Gastroesophageal sphincter (tissue), 4 donors: ENCODE measurements at regions not wholly inside any gene's neighbourhood (a gene's known extent, or its start where the extent isn't known, plus 50 kb on each side); places are given as distances from the start of the nearest gene placed in this dataset.
"Not testable (repeated sequence)": the region's sequence is repeated elsewhere in the genome, so short reads cannot be mapped to it uniquely, and the experiment has no call there.

Source experiments
- ATAC-seq: fragments of 150-250 bp; one replicate; pipeline ENCODE4 v1.9.1; 2016; ENCODE audit warnings: mild to moderate bottlenecking, moderate library complexity
- H3K27ac ChIP-seq, 4 donors: fragments of 200-600 bp; sonication (generic) in 3 of 4; 1 replicate in 3 of 4; 2 replicates in 1 of 4; pipeline ENCODE4 v1.5.1; 2016 to 2019
- H3K27me3 ChIP-seq: fragments of 200-600 bp; sonication (generic); one replicate; pipeline ENCODE4 v1.5.1; 2019
- H3K36me3 ChIP-seq, 2 donors: fragments of 200-600 bp; sonication (generic); one replicate each; pipeline ENCODE4 v1.5.1; 2019; ENCODE audit warnings: control low read depth in 1 of 2
- H3K4me1 ChIP-seq, 3 donors: fragments of 200-600 bp; sonication (generic); 1 replicate in 2 of 3; 2 replicates in 1 of 3; pipeline ENCODE4 v1.5.1; 2016 to 2019; ENCODE audit warnings: control low read depth in 2 of 3
- H3K4me3 ChIP-seq, 2 donors: fragments of 200-600 bp; sonication (generic); one replicate each; pipeline ENCODE4 v1.5.1; 2019; ENCODE audit warnings: mild to moderate bottlenecking in 1 of 2, moderate library complexity in 1 of 2
- H3K9me3 ChIP-seq, 3 donors: fragments of 200-600 bp; sonication (generic); one replicate each; pipeline ENCODE4 v1.5.1; 2017 to 2019; ENCODE audit warnings: control low read depth in 2 of 3
- EP300 ChIP-seq: sonication (generic); formaldehyde crosslinking; IDR thresholded peaks from one replicate; pipeline ENCODE4 v1.6.1; 2017; ENCODE audit warnings: antibody characterized with exemption, mild to moderate bottlenecking
- POLR2A ChIP-seq, 2 donors: fragments of 450-650 bp; IDR thresholded peaks; one replicate each; pipeline ENCODE4 v1.6.1; 2017; ENCODE audit warnings: antibody characterized with exemption in 2 of 2, mild to moderate bottlenecking in 2 of 2, moderate library complexity in 1 of 2
- POLR2AphosphoS5 ChIP-seq: sonication (generic); formaldehyde crosslinking; IDR thresholded peaks from one replicate; pipeline ENCODE4 v1.6.1; 2017; ENCODE audit warnings: antibody characterized with exemption
- WGBS, 2 donors: methylation state at CpG; one replicate each; pipeline ENCODE4 v1.1.5; 2018; ENCODE audit warnings: low coverage in 1 of 2; 5-methylcytosine and 5-hydroxymethylcytosine counted together
- TF ChIP-seq, protein P1 (sequence below), 4 experiments: fragments of 200-600 bp in 2 of 4; fragments of 450-650 bp in 2 of 4; sonication (generic) in 1 of 4; IDR thresholded peaks; one replicate each; pipeline ENCODE4 v1.5.1; 2017 to 2019; ENCODE audit warnings: antibody characterized with exemption in 4 of 4, mild to moderate bottlenecking in 2 of 4, moderate library complexity in 2 of 4

DNA sequence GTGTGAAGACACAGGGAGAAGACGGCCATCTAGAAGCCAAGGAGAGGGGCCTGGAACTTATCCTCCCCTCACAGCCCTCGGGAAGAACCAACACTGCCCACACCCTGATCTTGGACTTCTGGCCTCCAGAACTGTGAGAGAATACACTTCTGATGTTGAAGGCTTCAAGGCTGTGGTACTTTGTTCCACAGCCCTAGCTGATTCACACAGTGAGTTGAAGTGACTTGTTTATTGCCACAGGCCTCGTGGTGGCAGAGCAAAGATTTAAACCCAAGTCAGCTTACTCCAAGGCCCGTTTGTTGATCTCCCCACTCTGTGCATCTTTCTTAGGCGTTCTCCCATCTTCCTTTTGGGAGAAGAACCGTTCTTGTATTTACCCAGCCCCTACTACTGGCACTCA, 72.8 kb downstream of the CYTL1 start:
- H3K4me3 ChIP-seq, result no peak overlapping the region
- H3K36me3 ChIP-seq, result no peaks in the 10 kb centered on the region
- ATAC-seq, result no peak
- no peaks in the 10 kb centered on the region for H3K4me1 ChIP-seq
- H3K27ac ChIP-seq, result no peak overlapping the region
- H3K9me3 ChIP-seq, result no peaks in the 10 kb centered on the region
- TF ChIP-seq EP300 (no peak), POLR2AphosphoS5 (no peak), POLR2A (IDR thresholded peaks at IDR 0.05) (no peak)
- TF ChIP-seq, protein P1, sequence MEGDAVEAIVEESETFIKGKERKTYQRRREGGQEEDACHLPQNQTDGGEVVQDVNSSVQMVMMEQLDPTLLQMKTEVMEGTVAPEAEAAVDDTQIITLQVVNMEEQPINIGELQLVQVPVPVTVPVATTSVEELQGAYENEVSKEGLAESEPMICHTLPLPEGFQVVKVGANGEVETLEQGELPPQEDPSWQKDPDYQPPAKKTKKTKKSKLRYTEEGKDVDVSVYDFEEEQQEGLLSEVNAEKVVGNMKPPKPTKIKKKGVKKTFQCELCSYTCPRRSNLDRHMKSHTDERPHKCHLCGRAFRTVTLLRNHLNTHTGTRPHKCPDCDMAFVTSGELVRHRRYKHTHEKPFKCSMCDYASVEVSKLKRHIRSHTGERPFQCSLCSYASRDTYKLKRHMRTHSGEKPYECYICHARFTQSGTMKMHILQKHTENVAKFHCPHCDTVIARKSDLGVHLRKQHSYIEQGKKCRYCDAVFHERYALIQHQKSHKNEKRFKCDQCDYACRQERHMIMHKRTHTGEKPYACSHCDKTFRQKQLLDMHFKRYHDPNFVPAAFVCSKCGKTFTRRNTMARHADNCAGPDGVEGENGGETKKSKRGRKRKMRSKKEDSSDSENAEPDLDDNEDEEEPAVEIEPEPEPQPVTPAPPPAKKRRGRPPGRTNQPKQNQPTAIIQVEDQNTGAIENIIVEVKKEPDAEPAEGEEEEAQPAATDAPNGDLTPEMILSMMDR (IDR thresholded peaks at IDR 0.05), result no peak
- 83% methylated on average over 6 of the region's 6 CpGs; no CpG with 5 or more reads in 1 of the 2 donors for WGBS, 2 donors
- H3K27me3 ChIP-seq, result no peaks in the 10 kb centered on the region

DNA sequence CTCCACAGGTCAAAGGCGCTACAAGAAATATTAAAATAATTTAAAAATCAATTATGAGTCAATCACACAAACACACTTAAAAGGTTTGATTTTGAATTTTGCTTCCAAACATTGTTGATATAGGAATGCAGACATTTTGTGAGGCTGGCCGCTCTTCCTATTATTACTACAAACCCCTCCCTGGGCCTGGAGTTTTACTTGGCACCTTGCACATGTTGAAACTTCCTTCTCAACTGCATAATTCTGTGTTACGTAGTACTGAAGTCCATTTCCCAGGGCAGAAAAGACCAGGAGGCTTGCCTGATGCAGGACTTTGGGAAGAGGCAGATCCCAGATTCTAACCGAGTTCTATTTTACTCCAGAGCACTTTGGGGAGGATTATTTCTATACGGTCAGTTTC, 71.5 kb downstream of the CYTL1 start:
- 77 to 78% methylated on average over 5 of the region's 5 CpGs for WGBS, 2 donors
- no peaks in the 10 kb centered on the region for H3K36me3 ChIP-seq
- TF ChIP-seq, protein P1 (IDR thresholded peaks at IDR 0.05), result no peak
- TF ChIP-seq POLR2A (IDR thresholded peaks at IDR 0.05) (no peak), POLR2AphosphoS5 (no peak), EP300 (no peak)
- no peaks in the 10 kb centered on the region for H3K4me1 ChIP-seq
- no peak overlapping the region for H3K4me3 ChIP-seq
- H3K27ac ChIP-seq, result no peak overlapping the region
- peaks cover 0 to 3% (median 0%) of the 10 kb centered on the region in 3 donors for H3K9me3 ChIP-seq
- no peaks in the 10 kb centered on the region for H3K27me3 ChIP-seq
- ATAC-seq, result no peak

DNA sequence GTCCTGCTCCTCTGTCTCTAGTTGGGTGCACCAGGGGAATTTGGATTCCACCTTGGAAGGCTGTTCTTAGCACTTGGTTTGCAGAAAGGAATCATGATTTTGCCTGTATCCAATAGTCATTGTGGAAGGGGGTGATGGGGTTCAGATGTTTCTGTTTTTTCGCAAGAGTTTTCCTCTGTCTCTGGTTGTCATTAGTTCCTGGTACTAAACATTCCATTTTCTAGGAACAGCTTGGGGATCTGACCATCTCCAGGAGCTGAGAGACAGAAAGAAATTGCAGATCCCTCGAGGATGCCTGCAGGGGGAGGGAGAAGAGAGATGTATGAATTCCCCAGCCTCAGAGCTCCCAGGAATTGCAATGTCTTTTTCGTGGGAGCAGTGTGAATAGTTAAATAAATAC, 70.9 kb downstream of the CYTL1 start:
- H3K36me3 ChIP-seq, result no peaks in the 10 kb centered on the region
- no peak for ATAC-seq
- WGBS, 2 donors, result 0 to 33% methylated on average over 1 to 3 of the region's 3 CpGs
- TF ChIP-seq, protein P1 (IDR thresholded peaks at IDR 0.05), result no peak
- TF ChIP-seq POLR2AphosphoS5 (no peak), EP300 (no peak), POLR2A (IDR thresholded peaks at IDR 0.05) (no peak)
- H3K27me3 ChIP-seq, result no peaks in the 10 kb centered on the region
- H3K9me3 ChIP-seq, result peaks cover 0 to 3% (median 0%) of the 10 kb centered on the region in 3 donors
- no peak overlapping the region for H3K27ac ChIP-seq
- H3K4me1 ChIP-seq, result no peaks in the 10 kb centered on the region
- no peak overlapping the region for H3K4me3 ChIP-seq

DNA sequence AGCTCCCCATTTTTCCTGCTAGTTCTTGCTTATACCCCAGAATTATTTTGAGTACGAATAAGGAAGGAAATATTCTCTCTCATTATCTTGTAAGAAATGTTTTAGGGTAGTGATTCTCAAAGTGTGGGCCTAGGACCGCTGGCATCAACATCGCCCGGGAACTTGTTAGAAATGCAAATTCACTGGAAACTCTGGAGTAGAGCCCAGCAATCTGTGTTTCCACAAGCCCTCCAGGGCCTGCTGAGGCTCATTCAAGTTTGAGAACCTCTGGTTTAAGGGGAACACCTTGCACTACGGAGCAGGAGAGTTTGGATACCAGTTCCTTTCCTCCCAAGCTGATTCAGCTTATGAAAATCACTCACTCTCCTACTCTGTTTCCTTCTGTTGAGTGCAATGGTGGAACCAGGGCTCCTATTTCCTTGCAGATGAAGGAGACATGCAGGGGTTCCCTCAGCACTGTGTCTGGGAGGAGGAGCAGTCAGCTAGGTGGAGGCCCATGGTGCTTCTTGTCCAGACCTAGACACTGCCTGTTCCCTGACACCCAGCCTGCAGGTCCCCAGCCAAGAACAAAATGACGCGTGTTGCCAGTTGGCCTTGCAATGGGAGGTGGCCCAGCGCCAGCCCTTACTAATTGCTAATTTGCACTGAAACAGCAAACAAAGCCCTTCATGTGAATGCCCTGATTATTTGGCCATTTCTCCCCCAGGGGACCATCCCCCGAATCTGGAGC, 68.5 kb downstream of the CYTL1 start:
- no peak for ATAC-seq
- no peak overlapping the region for H3K27ac ChIP-seq
- no peak for TF ChIP-seq EP300
- peaks cover 0 to 3% (median 0%) of the 10 kb centered on the region in 3 donors for H3K9me3 ChIP-seq
- WGBS, 2 donors, result 50 to 70% methylated on average over 4 to 5 of the region's 9 CpGs
- no peak overlapping the region for H3K4me3 ChIP-seq
- H3K36me3 ChIP-seq, result no peaks in the 10 kb centered on the region
- H3K4me1 ChIP-seq, result no peaks in the 10 kb centered on the region
- no peaks in the 10 kb centered on the region for H3K27me3 ChIP-seq

DNA sequence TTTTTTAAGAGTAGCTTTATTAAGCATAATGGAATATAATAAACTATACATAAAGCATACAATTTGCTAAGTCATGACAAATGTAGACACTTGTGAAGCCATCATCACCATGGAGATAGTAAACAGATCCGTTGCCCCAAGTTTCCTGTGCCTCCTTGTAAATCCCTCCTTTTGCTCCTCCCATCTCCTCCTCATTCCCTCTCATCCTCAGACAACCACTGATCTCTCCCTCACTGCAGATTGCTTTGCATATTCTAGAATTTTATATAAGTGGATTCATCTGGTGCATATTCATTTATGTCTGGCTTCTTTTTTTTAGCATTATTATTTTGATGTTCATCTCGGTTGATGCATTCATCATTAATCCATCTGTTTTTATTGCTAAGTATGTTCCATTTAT, 67.0 kb downstream of the CYTL1 start:
- 48% methylated on average over 2 of the region's 2 CpGs for WGBS, 2 donors
- Histone ChIP-seq H3K27me3 (no peaks in the 10 kb centered on the region), H3K4me1 (no peaks in the 10 kb centered on the region), H3K9me3 (peaks cover 0 to 3% (median 0%) of the 10 kb centered on the region in 3 donors), H3K4me3 (no peak overlapping the region), H3K36me3 (no peaks in the 10 kb centered on the region), H3K27ac (no peak overlapping the region)
- TF ChIP-seq POLR2A (IDR thresholded peaks at IDR 0.05) (no peak), POLR2AphosphoS5 (no peak), EP300 (no peak)
- TF ChIP-seq, protein P1 (IDR thresholded peaks at IDR 0.05), result no peak
- ATAC-seq, result no peak

DNA sequence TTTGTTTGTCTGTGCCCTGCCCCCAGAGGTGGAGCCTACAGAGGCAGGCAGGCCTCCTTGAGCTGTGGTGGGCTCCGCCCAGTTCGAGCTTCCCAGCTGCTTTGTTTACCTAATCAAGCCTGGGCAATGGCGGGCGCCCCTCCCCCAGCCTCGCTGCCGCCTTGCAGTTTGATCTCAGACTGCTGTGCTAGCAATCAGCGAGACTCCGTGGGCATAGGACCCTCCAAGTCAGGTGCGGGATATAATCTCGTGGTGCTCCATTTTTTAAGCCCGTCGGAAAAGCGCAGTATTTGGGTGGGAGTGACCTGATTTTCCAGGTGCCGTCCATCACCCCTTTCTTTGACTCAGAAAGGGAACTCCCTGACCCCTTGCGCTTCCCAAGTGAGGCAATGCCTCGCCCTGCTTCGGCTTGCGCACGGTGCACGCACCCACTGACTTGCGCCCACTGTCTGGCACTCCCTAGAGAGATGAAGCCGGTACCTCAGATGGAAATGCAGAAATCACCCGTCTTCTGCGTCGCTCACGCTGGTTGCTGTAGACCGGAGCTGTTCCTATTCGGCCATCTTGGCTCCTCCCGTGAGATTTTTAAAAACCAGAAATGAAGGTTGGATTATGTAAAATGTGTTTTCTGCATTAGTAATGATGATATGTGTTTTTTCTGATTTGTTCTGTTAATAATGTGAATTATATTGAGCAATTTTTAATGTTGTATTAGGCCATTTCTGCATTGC, 59.7 kb downstream of the CYTL1 start:
- 89 to 100% methylated on average over 4 to 15 of the region's 29 CpGs for WGBS, 2 donors
- peaks cover 0 to 50% (median 4%) of the 10 kb centered on the region in 3 donors for H3K9me3 ChIP-seq
- not testable (repeated sequence) for ATAC-seq, H3K4me1 ChIP-seq, H3K4me3 ChIP-seq, H3K36me3 ChIP-seq, H3K27me3 ChIP-seq, H3K27ac ChIP-seq
